Loucy (cell line): ENCODE measurements at regions not wholly inside any gene's neighbourhood (a gene's known extent, or its start where the extent isn't known, plus 50 kb on each side); places are given as distances from the start of the nearest gene placed in this dataset.

ENCODE experiments used
- CTCF ChIP-seq: fragments of 200-600 bp; sonication (generic); conservative IDR thresholded peaks from 2 replicates; pipeline ENCODE4 v1.5.1; 2014; ENCODE audit warnings: mild to moderate bottlenecking, antibody characterized with exemption, low read length
- EZH2phosphoT487 ChIP-seq: fragments of 200-600 bp; IDR thresholded peaks from 2 replicates; pipeline ENCODE4 v1.6.1; 2018; ENCODE audit warnings: antibody characterized with exemption, mild to moderate bottlenecking, moderate library complexity, borderline replicate concordance

- TF ChIP-seq CTCF (no peak), EZH2phosphoT487 (no peak)
Observed at GRCh38 chr14:89516173-89516572, 99.1 kb upstream of the FOXN3 start.
